Ascending aorta (tissue), 2 donors: ENCODE measurements at regions not wholly inside any gene's neighbourhood (a gene's known extent, or its start where the extent isn't known, plus 50 kb on each side); places are given as distances from the start of the nearest gene placed in this dataset.

Experiments
- DNase-seq, 2 donors: peaks; one replicate each; pipeline ENCODE4 v3.0.0-alpha.2; 2019; ENCODE audit warnings: low spot score in 2 of 2
- H3K27ac ChIP-seq, 2 donors: fragments of 200-600 bp; sonication (generic); one replicate each; pipeline ENCODE4 v1.5.1; 2016 to 2017; ENCODE audit warnings: mild to moderate bottlenecking in 1 of 2
- H3K27me3 ChIP-seq: fragments of 200-600 bp; sonication (generic); one replicate; pipeline ENCODE4 v1.5.1; 2017
- H3K36me3 ChIP-seq, 2 donors: fragments of 200-600 bp; sonication (generic); one replicate each; pipeline ENCODE4 v1.5.1; 2016
- H3K4me1 ChIP-seq, 2 donors: fragments of 200-600 bp; sonication (generic); one replicate each; pipeline ENCODE4 v1.5.1; 2016 to 2017; ENCODE audit warnings: mild to moderate bottlenecking in 1 of 2
- H3K4me3 ChIP-seq, 2 donors: fragments of 200-600 bp; sonication (generic); one replicate each; pipeline ENCODE4 v1.5.1; 2016 to 2017; ENCODE audit warnings: mild to moderate bottlenecking in 1 of 2
- H3K9me3 ChIP-seq, 2 donors: fragments of 200-600 bp; sonication (generic); one replicate each; pipeline ENCODE4 v1.5.1; 2016
- intact Hi-C: fragments of 100-400 bp; cut with DNase I; formaldehyde crosslinking; loops from one replicate; pipeline ENCODE4 v1.15.1; 2023
- TF ChIP-seq, protein P1 (sequence below), 3 experiments: fragments of 200-600 bp in 2 of 3; fragments of 450-650 bp in 1 of 3; sonication (generic) in 2 of 3; IDR thresholded peaks; one replicate each; pipeline ENCODE4 v1.5.1; 2016 to 2019; ENCODE audit warnings: antibody characterized with exemption in 3 of 3, mild to moderate bottlenecking in 1 of 3, moderate library complexity in 1 of 3

GRCh38 chrX:9235722-9236121 is 201.8 kb upstream of the FAM9B start:
- Histone ChIP-seq H3K4me3 (no peak overlapping the region), H3K9me3 (no peaks in the 10 kb centered on the region), H3K4me1 (no peaks in the 10 kb centered on the region), H3K27ac (no peak overlapping the region), H3K36me3 (no peaks in the 10 kb centered on the region), H3K27me3 (no peaks in the 10 kb centered on the region)
- DNase-seq, result no peak
- intact Hi-C loops, result no loop called here
- TF ChIP-seq, protein P1, sequence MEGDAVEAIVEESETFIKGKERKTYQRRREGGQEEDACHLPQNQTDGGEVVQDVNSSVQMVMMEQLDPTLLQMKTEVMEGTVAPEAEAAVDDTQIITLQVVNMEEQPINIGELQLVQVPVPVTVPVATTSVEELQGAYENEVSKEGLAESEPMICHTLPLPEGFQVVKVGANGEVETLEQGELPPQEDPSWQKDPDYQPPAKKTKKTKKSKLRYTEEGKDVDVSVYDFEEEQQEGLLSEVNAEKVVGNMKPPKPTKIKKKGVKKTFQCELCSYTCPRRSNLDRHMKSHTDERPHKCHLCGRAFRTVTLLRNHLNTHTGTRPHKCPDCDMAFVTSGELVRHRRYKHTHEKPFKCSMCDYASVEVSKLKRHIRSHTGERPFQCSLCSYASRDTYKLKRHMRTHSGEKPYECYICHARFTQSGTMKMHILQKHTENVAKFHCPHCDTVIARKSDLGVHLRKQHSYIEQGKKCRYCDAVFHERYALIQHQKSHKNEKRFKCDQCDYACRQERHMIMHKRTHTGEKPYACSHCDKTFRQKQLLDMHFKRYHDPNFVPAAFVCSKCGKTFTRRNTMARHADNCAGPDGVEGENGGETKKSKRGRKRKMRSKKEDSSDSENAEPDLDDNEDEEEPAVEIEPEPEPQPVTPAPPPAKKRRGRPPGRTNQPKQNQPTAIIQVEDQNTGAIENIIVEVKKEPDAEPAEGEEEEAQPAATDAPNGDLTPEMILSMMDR (IDR thresholded peaks at IDR 0.05), result no peak

DNA sequence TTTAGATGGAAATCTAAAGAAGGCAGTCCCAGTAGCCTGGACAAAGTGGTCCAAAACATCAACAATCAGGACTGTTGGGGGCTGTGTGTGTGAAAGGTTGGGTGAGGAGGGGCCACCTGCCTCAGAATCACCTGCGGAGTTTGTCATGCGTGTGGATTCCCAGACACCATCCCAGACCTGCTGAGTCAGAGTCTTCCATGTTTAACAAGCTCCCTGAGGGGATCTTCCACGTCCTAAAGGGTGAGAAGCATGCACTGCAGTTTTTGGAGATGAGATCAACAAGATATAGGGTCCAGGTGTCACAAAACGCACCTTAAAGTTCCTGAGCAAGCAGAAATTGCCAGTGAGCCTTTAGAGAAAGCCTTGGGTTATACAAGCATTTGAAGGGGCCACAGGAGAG is 207.0 kb upstream of the FAM9B start:
- H3K4me1 ChIP-seq, result no peaks in the 10 kb centered on the region
- TF ChIP-seq, protein P1 (IDR thresholded peaks at IDR 0.05), result no peak
- intact Hi-C loops, result no loop called here

GRCh38 chrX:9241427-9241826 is 207.5 kb upstream of the FAM9B start:
- DNase-seq, result no peak
- TF ChIP-seq, protein P1 (IDR thresholded peaks at IDR 0.05), result no peak
- Histone ChIP-seq H3K4me3 (no peak overlapping the region), H3K9me3 (no peaks in the 10 kb centered on the region), H3K36me3 (no peaks in the 10 kb centered on the region), H3K27me3 (no peaks in the 10 kb centered on the region), H3K4me1 (no peaks in the 10 kb centered on the region), H3K27ac (no peak overlapping the region)
- intact Hi-C loops, result no loop called here

More for the DNA sequence above, 207.0 kb upstream of the FAM9B start:
- no peak overlapping the region for H3K4me3 ChIP-seq
- no peaks in the 10 kb centered on the region for H3K9me3 ChIP-seq
- H3K27ac ChIP-seq, result no peak overlapping the region
- H3K36me3 ChIP-seq, result no peaks in the 10 kb centered on the region
- DNase-seq, result no peak
- H3K27me3 ChIP-seq, result no peaks in the 10 kb centered on the region

DNA sequence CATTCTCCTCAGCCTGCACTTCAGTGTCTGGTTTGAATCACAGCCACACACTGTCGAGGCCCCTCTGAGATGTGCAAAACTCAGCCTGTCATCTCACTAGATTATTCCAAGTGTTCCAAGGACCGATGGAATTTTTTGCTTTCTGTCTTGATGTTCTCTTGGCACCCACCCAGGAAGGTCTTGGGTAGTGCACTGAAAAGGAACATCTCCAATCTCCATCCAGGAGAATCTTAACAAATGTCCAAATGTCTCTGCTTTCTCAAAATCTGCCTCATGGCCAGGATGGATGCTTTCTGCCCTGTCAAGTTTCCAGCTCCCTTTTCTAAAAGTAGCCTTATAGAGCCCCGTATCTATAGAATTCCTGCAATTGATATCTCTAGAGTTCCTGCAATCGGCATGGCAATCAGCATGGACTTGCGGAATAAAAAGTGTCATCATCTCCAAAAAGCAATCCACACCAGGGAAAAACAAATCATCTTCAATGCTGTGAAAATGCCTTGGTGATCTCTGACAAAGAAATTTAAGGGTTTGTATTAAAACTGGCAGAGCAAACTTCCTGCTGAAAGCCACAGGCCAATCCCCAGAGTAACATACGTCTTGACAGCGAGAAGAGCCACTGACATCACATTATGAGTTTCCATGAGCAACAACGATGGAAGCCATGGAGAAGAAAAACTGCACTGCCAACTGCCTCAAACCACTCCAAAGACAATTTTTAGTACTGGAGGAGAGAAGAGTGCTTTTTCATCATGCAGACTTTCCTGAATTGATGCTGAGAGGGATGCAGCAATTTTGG is 215.3 kb upstream of the FAM9B start:
- H3K27ac ChIP-seq, result no peak overlapping the region
- no peaks in the 10 kb centered on the region for H3K27me3 ChIP-seq
- no peak overlapping the region for H3K4me3 ChIP-seq
- no peaks in the 10 kb centered on the region for H3K4me1 ChIP-seq
- no peaks in the 10 kb centered on the region for H3K9me3 ChIP-seq
- no peaks in the 10 kb centered on the region for H3K36me3 ChIP-seq
- no peak for DNase-seq
- TF ChIP-seq, protein P1 (IDR thresholded peaks at IDR 0.05), result no peak
- intact Hi-C loops, result no loop called here

- Histone ChIP-seq H3K27ac (no peak overlapping the region), H3K4me1 (no peaks in the 10 kb centered on the region), H3K36me3 (no peaks in the 10 kb centered on the region), H3K9me3 (no peaks in the 10 kb centered on the region), H3K27me3 (no peaks in the 10 kb centered on the region), H3K4me3 (no peak overlapping the region)
- TF ChIP-seq, protein P1 (IDR thresholded peaks at IDR 0.05), result no peak
- intact Hi-C loops, result no loop called here
- no peak for DNase-seq
Observed at GRCh38 chrX:9252182-9252581, 212.7 kb upstream of the TBL1X start.
